H1 (cell line): ENCODE measurements at regions not wholly inside any gene's neighbourhood (a gene's known extent, or its start where the extent isn't known, plus 50 kb on each side); places are given as distances from the start of the nearest gene placed in this dataset.

Experiments
- CTCF ChIA-PET: fragments of 300-600 bp; sonication (Branson Sonifier 250); formaldehyde crosslinking; loops from one replicate; lab custom pipeline; 2021; ENCODE audit not compliant: partially characterized antibody; lab: Charles Lee
- POLR2A ChIA-PET: fragments of 300-600 bp; sonication (Branson Sonifier 250); formaldehyde crosslinking; loops from one replicate; lab custom pipeline; 2021; ENCODE audit warnings: inconsistent platforms; ENCODE audit not compliant: partially characterized antibody; lab: Charles Lee
- DNase-seq, 2 experiments: peaks; one replicate each; pipeline versions ENCODE4 v3.0.0 to v3.0.0-alpha.2; 2010 to 2022; ENCODE audit warnings: low spot score in 2 of 2, low read depth in 1 of 2, mixed read lengths in 1 of 2
- FAIRE-seq: peaks from 2 replicates; lab custom pipeline; 2011; peaks lifted over from hg19 to GRCh38; lab: Jason Lieb, UNC
- H2AFZ ChIP-seq: 2 replicates; pipeline ENCODE4 v1.8.1; 2012; ENCODE audit warnings: low read length, inconsistent platforms
- H2AK5ac ChIP-seq: 2 replicates; pipeline ENCODE4 v1.6.1; 2013; ENCODE audit warnings: low read depth, low read length
- H2BK120ac ChIP-seq: replicated peaks from 2 replicates; pipeline ENCODE3; 2013; ENCODE audit warnings: low read depth, low read length, inconsistent platforms
- H2BK12ac ChIP-seq: 2 replicates; pipeline ENCODE4 v1.6.1; 2013; ENCODE audit warnings: low read depth, low read length
- H2BK15ac ChIP-seq: 2 replicates; pipeline ENCODE4 v1.6.1; 2013; ENCODE audit warnings: low read length
- H2BK20ac ChIP-seq: 2 replicates; pipeline ENCODE4 v1.6.1; 2013; ENCODE audit warnings: low read length
- H2BK5ac ChIP-seq: 2 replicates; pipeline ENCODE4 v1.6.1; 2013; ENCODE audit warnings: low read depth, low read length
- H3K14ac ChIP-seq: 2 replicates; pipeline ENCODE4 v1.6.1; 2013; ENCODE audit warnings: inconsistent platforms; ENCODE audit not compliant: insufficient read length
- H3K18ac ChIP-seq: 2 replicates; pipeline ENCODE4 v1.6.1; 2013; ENCODE audit warnings: low read length; ENCODE audit errors: extremely low read depth
- H3K23ac ChIP-seq: 2 replicates; pipeline ENCODE4 v1.6.1; 2013; ENCODE audit warnings: inconsistent platforms; ENCODE audit not compliant: insufficient read length
- H3K23me2 ChIP-seq: 2 replicates; pipeline ENCODE4 v1.6.1; 2013; ENCODE audit warnings: low read depth, low read length
- H3K27ac ChIP-seq: 2 replicates; pipeline ENCODE4 v1.6.1; 2011; ENCODE audit warnings: low read depth, low read length, inconsistent platforms
- H3K27me3 ChIP-seq, 4 experiments: replicated peaks in 1 of 4; 1 replicate in 1 of 4; 2 replicates in 3 of 4; pipeline versions ENCODE4 v1.6.1 to v1.8.1; 2011 to 2013; ENCODE audit warnings: low read length in 3 of 4, mild to moderate bottlenecking in 3 of 4, inconsistent platforms in 2 of 4, mixed read lengths in 2 of 4, moderate library complexity in 1 of 4; ENCODE audit not compliant: control insufficient read depth in 3 of 4, insufficient read depth in 3 of 4; ENCODE audit errors: extremely low read depth in 1 of 4
- H3K36me3 ChIP-seq, 4 experiments: 2 replicates each; pipeline versions ENCODE4 v1.6.1 to v1.8.1; 2011 to 2013; ENCODE audit warnings: mild to moderate bottlenecking in 4 of 4, low read length in 3 of 4, moderate library complexity in 2 of 4, control low read depth in 1 of 4, inconsistent platforms in 1 of 4; ENCODE audit not compliant: insufficient read depth in 4 of 4, control insufficient read depth in 2 of 4
- H3K4ac ChIP-seq: replicated peaks from 2 replicates; pipeline ENCODE3; 2013; ENCODE audit warnings: low read length, low read depth, mixed read lengths, inconsistent platforms; ENCODE audit not compliant: insufficient read length
- H3K4me1 ChIP-seq, 4 experiments: replicated peaks in 1 of 4; 1 replicate in 1 of 4; 2 replicates in 3 of 4; pipeline versions ENCODE4 v1.6.1 to v1.8.1; 2011 to 2013; ENCODE audit warnings: low read length in 3 of 4, inconsistent platforms in 2 of 4, mixed read lengths in 1 of 4; ENCODE audit not compliant: insufficient read depth in 4 of 4, control insufficient read depth in 3 of 4
- H3K4me2 ChIP-seq, 2 experiments: 2 replicates each; pipeline versions ENCODE4 v1.6.1 to v1.8.1; 2011 to 2013; ENCODE audit warnings: low read depth in 2 of 2, low read length in 2 of 2, control low read depth in 1 of 2, inconsistent platforms in 1 of 2, mild to moderate bottlenecking in 1 of 2; ENCODE audit not compliant: insufficient read depth in 1 of 2
- H3K4me3 ChIP-seq, 4 experiments: fragments of 200-600, 300-600 bp in 1 of 4; sonication (generic), shearing (Covaris generic), sonication (Bioruptor Twin) in 1 of 4; 2 replicates each; pipeline versions ENCODE4 v1.5.1 to v1.8.1; 2011 to 2016; ENCODE audit warnings: low read length in 4 of 4, low read depth in 3 of 4, control low read depth in 2 of 4, inconsistent platforms in 2 of 4, mild to moderate bottlenecking in 2 of 4, mixed read lengths in 1 of 4, moderate library complexity in 1 of 4; ENCODE audit not compliant: insufficient read depth in 2 of 4; ENCODE audit errors: extremely low read depth in 1 of 4
- H3K56ac ChIP-seq: replicated peaks from 2 replicates; pipeline ENCODE3; 2013; ENCODE audit warnings: low read depth, mild to moderate bottlenecking, mixed read lengths, low read length, inconsistent platforms; ENCODE audit not compliant: insufficient read length
- H3K79me1 ChIP-seq: 2 replicates; pipeline ENCODE4 v1.6.1; 2013; ENCODE audit warnings: low read depth, low read length, control low read depth
- H3K79me2 ChIP-seq, 2 experiments: 2 replicates each; pipeline versions ENCODE4 v1.6.1 to v1.8.1; 2012 to 2013; ENCODE audit warnings: low read length in 2 of 2, mild to moderate bottlenecking in 2 of 2, inconsistent platforms in 1 of 2; ENCODE audit not compliant: insufficient read depth in 2 of 2, control insufficient read depth in 1 of 2
- H3K9ac ChIP-seq, 4 experiments: replicated peaks in 1 of 4; 1 replicate in 1 of 4; 2 replicates in 3 of 4; pipeline versions ENCODE4 v1.6.1 to v1.8.1; 2011 to 2013; ENCODE audit warnings: low read depth in 3 of 4, low read length in 3 of 4, control low read depth in 2 of 4, mild to moderate bottlenecking in 2 of 4, moderate library complexity in 2 of 4, inconsistent platforms in 1 of 4; ENCODE audit errors: extremely low read depth in 1 of 4
- H3K9me3 ChIP-seq, 2 experiments: 2 replicates each; pipeline versions ENCODE4 v1.6.1 to v1.8.1; 2012 to 2013; ENCODE audit warnings: mild to moderate bottlenecking in 2 of 2, moderate library complexity in 2 of 2, control low read depth in 1 of 2, inconsistent platforms in 1 of 2, low read depth in 1 of 2, low read length in 1 of 2, mixed read lengths in 1 of 2; ENCODE audit not compliant: insufficient read depth in 2 of 2
- H4K20me1 ChIP-seq, 2 experiments: replicated peaks in 1 of 2; 2 replicates each; pipeline versions ENCODE3 to v1.8.1; 2011 to 2013; ENCODE audit warnings: inconsistent platforms in 2 of 2, low read length in 2 of 2, mild to moderate bottlenecking in 1 of 2; ENCODE audit not compliant: insufficient read depth in 2 of 2, control insufficient read depth in 1 of 2
- H4K5ac ChIP-seq: 2 replicates; pipeline ENCODE4 v1.6.1; 2013; ENCODE audit warnings: low read length, low read depth, mixed read lengths, inconsistent platforms; ENCODE audit not compliant: insufficient read length
- H4K8ac ChIP-seq: 2 replicates; pipeline ENCODE4 v1.8.0; 2013; ENCODE audit warnings: mild to moderate bottlenecking, moderate library complexity, low read length, inconsistent platforms; ENCODE audit not compliant: insufficient read depth; ENCODE audit errors: extremely low read depth
- H4K91ac ChIP-seq: replicated peaks from 2 replicates; pipeline ENCODE3; 2013; ENCODE audit warnings: low read length, mixed read lengths, inconsistent platforms; ENCODE audit not compliant: insufficient read length
- BACH1 ChIP-seq: IDR thresholded peaks from 2 replicates; pipeline ENCODE4 v1.6.1; 2012; ENCODE audit warnings: low read length, improper control_type of control experiment
- SIN3A ChIP-seq, 2 experiments: IDR thresholded peaks in 1 of 2; conservative IDR thresholded peaks in 1 of 2; 2 replicates each; pipeline ENCODE4 v1.6.1; 2011 to 2012; ENCODE audit warnings: low read length in 2 of 2, improper control_type of control experiment in 1 of 2, low read depth in 1 of 2, mild to moderate bottlenecking in 1 of 2
- WGBS, 2 experiments: shearing (Covaris generic) in 1 of 2; methylation state at CpG; one replicate each; pipeline versions ENCODE4 v1.1.6 to v1.1.7; 2013 to 2015; ENCODE audit warnings: low lambda C conversion rate in 2 of 2, mixed read lengths in 2 of 2, inconsistent platforms in 1 of 2, low coverage in 1 of 2, missing lambda C conversion rate in 1 of 2; ENCODE audit not compliant: insufficient replicate concordance in 2 of 2, insufficient coverage in 1 of 2, insufficient read length in 1 of 2; ENCODE audit errors: extremely low coverage in 1 of 2, missing lambda C conversion rate in 1 of 2; 5-methylcytosine and 5-hydroxymethylcytosine counted together

GRCh38 chr6:74268815-74269599 is 573.0 kb downstream of the CD109 start:
- Histone ChIP-seq H4K8ac (no peak overlapping the region), H2AFZ (no peak overlapping the region), H3K23ac (no peak overlapping the region), H2AK5ac (no peak overlapping the region), H2BK15ac (no peak overlapping the region), H3K27ac (no peak overlapping the region), H3K14ac (no peak overlapping the region), H3K27me3 (no peaks in the 10 kb centered on the region), H4K91ac (no peak overlapping the region), H3K79me2 (no peaks in the 10 kb centered on the region), H2BK12ac (no peak overlapping the region), H2BK20ac (no peak overlapping the region), H2BK5ac (no peak overlapping the region), H3K56ac (no peak overlapping the region), H3K4me2 (no peak overlapping the region), H3K4me3 (no peak overlapping the region), H4K20me1 (no peaks in the 10 kb centered on the region), H3K4ac (no peak overlapping the region), H4K5ac (no peak overlapping the region), H3K36me3 (no peaks in the 10 kb centered on the region), H2BK120ac (no peak overlapping the region), H3K79me1 (no peaks in the 10 kb centered on the region), H3K23me2 (no peaks in the 10 kb centered on the region), H3K18ac (no peak overlapping the region), H3K9me3 (no peaks in the 10 kb centered on the region), H3K4me1 (no peaks in the 10 kb centered on the region), H3K9ac (no peak overlapping the region)
- 94% methylated on average over 2 of the region's 2 CpGs; no CpG with 5 or more reads in 1 of the 2 experiments for WGBS, 2 experiments
- FAIRE-seq: no peak
- TF ChIP-seq BACH1: no peak
- no peak for TF ChIP-seq SIN3A (conservative IDR thresholded peaks at IDR 0.05 in 1 of 2, IDR thresholded peaks at IDR 0.05 in 1 of 2; ENCODE audit: low read depth in 1 of 2, low read length in 2 of 2)
- CTCF ChIA-PET: interaction anchor here (3.4 kb wide), 1 partner anchor 10 kb away, joined by 17 read pairs; no protein-coding TSS in a partner anchor
- no peak for DNase-seq
- POLR2A ChIA-PET: no interaction called here
